ENCODE measurements at regions not wholly inside any gene's neighbourhood (a gene's known extent, or its start where the extent isn't known, plus 50 kb on each side); places are given as distances from the start of the nearest gene placed in this dataset.
"Not testable (repeated sequence)": the region's sequence is repeated elsewhere in the genome, so short reads cannot be mapped to it uniquely, and the experiment has no call there.

DNA sequence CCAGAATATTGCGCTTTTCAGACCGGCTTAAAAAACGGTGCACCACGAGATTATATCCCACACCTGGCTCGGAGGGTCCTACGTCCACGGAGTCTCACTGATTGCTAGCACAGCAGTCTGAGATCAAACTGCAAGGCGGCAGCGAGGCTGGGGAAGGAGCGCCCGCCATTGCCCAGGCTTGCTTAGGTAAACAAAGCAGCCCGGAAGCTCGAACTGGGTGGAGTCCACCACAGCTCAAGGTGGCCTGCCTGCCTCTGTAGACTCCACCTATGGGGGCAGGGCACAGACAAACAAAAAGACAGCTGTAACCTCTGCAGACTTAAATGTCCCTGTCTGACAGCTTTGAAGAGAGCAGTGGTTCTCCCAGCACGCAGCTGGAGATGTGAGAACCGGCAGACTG is 344.7 kb downstream of the RAP2B start:
- H3K4me1 ChIP-seq (ENCODE audit: insufficient read depth, low read length); H3K27me3 ChIP-seq (ENCODE audit: control insufficient read depth in 1 of 2, insufficient read depth in 2 of 2, low read length in 2 of 2); H3K4me3 ChIP-seq (ENCODE audit: low read depth in 1 of 2, low read length in 2 of 2); H3K9ac ChIP-seq (ENCODE audit: low read length); H3K27ac ChIP-seq (ENCODE audit: low read depth, low read length); H3K36me3 ChIP-seq (ENCODE audit: insufficient read depth, low read length); H3K9me3 ChIP-seq (ENCODE audit: low read length): not testable (repeated sequence)

DNA sequence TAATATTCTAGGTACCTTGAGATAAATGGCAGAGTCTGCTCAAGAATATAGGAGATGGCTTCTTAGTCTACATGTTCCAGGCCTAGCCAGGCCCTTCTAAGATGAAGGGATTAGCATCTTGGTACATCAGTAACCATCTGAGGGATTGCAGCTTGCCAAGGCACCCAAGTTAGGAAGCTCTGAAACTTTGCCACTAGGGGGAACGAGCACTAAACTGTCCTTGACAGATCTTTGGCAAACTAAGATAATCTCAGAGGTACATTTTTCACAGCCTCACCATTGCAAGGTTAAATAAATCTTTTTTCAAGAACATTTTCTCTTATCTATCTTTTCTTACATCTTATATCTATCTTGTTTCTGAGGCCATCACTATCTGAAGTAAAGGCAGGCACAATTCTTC is 351.2 kb downstream of the RAP2B start:
- Histone ChIP-seq H3K27me3 (ENCODE audit: control insufficient read depth in 1 of 2, insufficient read depth in 2 of 2, low read length in 2 of 2) (no peaks in the 10 kb centered on the region), H3K4me3 (ENCODE audit: low read depth in 1 of 2, low read length in 2 of 2) (no peak overlapping the region), H3K9me3 (ENCODE audit: low read length) (no peaks in the 10 kb centered on the region), H3K4me1 (ENCODE audit: insufficient read depth, low read length) (no peaks in the 10 kb centered on the region), H3K36me3 (ENCODE audit: insufficient read depth, low read length) (no peaks in the 10 kb centered on the region), H3K9ac (ENCODE audit: low read length) (no peak overlapping the region), H3K27ac (ENCODE audit: low read depth, low read length) (no peak overlapping the region)

DNA sequence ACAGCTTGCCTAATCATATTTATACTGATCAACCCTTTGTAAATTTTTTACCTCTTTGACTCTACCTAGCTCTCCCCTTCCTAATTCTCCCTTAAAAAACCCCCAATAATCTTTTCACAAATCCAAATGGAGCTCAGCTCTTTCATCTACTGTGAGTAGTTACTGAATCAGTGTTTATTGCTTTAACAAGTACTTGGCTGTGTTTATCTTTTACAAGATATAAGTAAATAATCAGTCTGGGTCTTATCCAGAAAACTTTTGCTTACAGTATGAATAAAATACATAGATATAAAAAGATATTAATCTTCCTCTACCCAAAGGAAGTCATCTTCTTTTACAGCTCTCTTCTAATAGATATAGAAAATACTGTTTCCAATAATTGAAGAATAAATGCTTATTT is 366.4 kb downstream of the RAP2B start:
- Histone ChIP-seq H3K27ac (ENCODE audit: low read depth, low read length) (no peak overlapping the region), H3K9ac (ENCODE audit: low read length) (no peak overlapping the region), H3K27me3 (ENCODE audit: control insufficient read depth in 1 of 2, insufficient read depth in 2 of 2, low read length in 2 of 2) (no peaks in the 10 kb centered on the region), H3K9me3 (ENCODE audit: low read length) (no peaks in the 10 kb centered on the region), H3K4me3 (ENCODE audit: low read depth in 1 of 2, low read length in 2 of 2) (no peak overlapping the region), H3K4me1 (ENCODE audit: insufficient read depth, low read length) (no peaks in the 10 kb centered on the region), H3K36me3 (ENCODE audit: insufficient read depth, low read length) (no peaks in the 10 kb centered on the region)

DNA sequence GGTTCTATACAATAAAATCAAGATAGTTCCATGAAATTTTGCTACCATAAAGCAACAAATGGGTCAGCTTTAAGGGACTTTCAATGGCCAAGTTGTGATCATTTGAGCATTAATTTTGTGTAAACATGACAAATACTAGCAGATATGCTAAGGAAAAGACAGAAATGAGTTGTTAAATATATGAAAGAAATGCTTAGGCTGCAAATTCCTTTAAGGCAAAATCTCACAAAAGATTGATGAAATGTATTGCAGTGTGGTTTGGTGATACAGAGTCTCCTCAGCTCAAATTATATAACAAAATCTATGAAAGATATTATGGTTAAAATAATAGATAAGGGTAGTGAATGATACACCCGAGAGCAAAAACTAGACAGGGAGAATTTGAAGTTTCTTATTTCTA is 377.2 kb downstream of the RAP2B start:
- Histone ChIP-seq H3K36me3 (ENCODE audit: insufficient read depth, low read length) (no peaks in the 10 kb centered on the region), H3K4me1 (ENCODE audit: insufficient read depth, low read length) (no peaks in the 10 kb centered on the region), H3K4me3 (ENCODE audit: low read depth in 1 of 2, low read length in 2 of 2) (no peak overlapping the region), H3K27me3 (ENCODE audit: control insufficient read depth in 1 of 2, insufficient read depth in 2 of 2, low read length in 2 of 2) (no peaks in the 10 kb centered on the region), H3K9ac (ENCODE audit: low read length) (no peak overlapping the region), H3K9me3 (ENCODE audit: low read length) (no peaks in the 10 kb centered on the region), H3K27ac (ENCODE audit: low read depth, low read length) (no peak overlapping the region)

DNA sequence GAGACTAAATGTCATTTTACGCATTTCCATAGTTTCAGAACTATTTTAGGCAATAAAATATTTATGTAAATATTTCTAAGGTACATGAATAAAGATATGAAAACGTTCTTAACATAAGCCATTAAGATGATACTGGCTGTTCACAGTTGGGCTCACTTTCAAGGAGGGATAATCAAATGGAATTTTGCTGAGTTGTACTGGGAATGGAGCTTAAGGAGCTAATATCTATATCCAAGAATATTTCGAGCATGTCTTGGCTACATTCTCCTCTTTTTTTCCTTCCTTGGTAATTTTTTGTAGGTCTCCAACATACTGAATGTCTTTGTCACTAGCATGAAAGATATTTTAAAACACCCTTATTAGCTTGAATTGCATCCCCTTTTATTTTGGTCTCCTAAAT is 383.4 kb downstream of the RAP2B start:
- H3K9me3 ChIP-seq (ENCODE audit: low read length) = no peaks in the 10 kb centered on the region
- H3K4me3 ChIP-seq (ENCODE audit: low read depth in 1 of 2, low read length in 2 of 2) = no peak overlapping the region
- H3K36me3 ChIP-seq (ENCODE audit: insufficient read depth, low read length) = no peaks in the 10 kb centered on the region
- H3K27ac ChIP-seq (ENCODE audit: low read depth, low read length) = no peak overlapping the region
- H3K4me1 ChIP-seq (ENCODE audit: insufficient read depth, low read length) = no peaks in the 10 kb centered on the region
- no peak overlapping the region for H3K9ac ChIP-seq (ENCODE audit: low read length)
- H3K27me3 ChIP-seq (ENCODE audit: control insufficient read depth in 1 of 2, insufficient read depth in 2 of 2, low read length in 2 of 2) = no peaks in the 10 kb centered on the region

DNA sequence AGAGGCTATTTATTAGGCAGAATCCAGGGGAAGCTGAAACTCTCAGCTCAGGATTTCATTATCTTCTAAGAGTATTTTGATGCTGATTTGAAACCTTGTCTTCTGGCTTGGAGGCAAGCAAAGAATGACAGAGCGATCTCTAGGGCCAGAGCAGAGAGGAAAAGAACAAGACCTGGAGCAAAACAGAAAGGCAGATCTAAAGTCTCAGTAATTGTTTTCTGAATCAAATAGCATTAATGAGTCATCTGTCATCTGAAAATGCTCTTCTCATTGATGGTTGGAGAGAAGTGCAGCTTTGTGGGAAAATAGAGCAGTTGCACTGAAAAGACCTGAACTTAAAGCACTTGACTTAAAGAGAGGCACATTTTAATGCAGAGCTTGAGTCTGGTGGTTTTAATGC is 385.9 kb downstream of the RAP2B start:
- Histone ChIP-seq H3K4me1 (ENCODE audit: insufficient read depth, low read length) (no peaks in the 10 kb centered on the region), H3K9ac (ENCODE audit: low read length) (no peak overlapping the region), H3K9me3 (ENCODE audit: low read length) (no peaks in the 10 kb centered on the region), H3K27me3 (ENCODE audit: control insufficient read depth in 1 of 2, insufficient read depth in 2 of 2, low read length in 2 of 2) (no peaks in the 10 kb centered on the region), H3K27ac (ENCODE audit: low read depth, low read length) (no peak overlapping the region), H3K36me3 (ENCODE audit: insufficient read depth, low read length) (no peaks in the 10 kb centered on the region), H3K4me3 (ENCODE audit: low read depth in 1 of 2, low read length in 2 of 2) (no peak overlapping the region)

DNA sequence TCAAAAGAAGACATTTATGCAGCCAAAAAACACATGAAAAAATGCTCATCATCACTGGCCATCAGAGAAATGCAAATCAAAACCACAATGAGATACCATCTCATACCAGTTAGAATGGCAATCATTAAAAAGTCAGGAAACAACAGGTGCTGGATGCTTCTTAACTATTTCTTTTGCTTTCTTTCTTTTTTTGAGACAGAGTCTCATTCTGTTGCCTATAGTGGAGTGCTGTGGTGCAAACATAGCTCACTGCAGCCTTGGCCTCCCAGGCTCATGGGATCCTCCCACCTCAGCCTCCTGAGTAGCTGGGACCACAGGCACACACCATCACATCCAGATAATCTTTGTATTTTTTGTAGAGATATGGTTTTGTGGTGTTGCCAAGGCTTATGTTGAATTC is 387.7 kb downstream of the RAP2B start:
- H3K9ac ChIP-seq (ENCODE audit: low read length); H3K4me3 ChIP-seq (ENCODE audit: low read depth in 1 of 2, low read length in 2 of 2); H3K27ac ChIP-seq (ENCODE audit: low read depth, low read length); H3K36me3 ChIP-seq (ENCODE audit: insufficient read depth, low read length); H3K9me3 ChIP-seq (ENCODE audit: low read length); H3K4me1 ChIP-seq (ENCODE audit: insufficient read depth, low read length); H3K27me3 ChIP-seq (ENCODE audit: control insufficient read depth in 1 of 2, insufficient read depth in 2 of 2, low read length in 2 of 2): not testable (repeated sequence)

DNA sequence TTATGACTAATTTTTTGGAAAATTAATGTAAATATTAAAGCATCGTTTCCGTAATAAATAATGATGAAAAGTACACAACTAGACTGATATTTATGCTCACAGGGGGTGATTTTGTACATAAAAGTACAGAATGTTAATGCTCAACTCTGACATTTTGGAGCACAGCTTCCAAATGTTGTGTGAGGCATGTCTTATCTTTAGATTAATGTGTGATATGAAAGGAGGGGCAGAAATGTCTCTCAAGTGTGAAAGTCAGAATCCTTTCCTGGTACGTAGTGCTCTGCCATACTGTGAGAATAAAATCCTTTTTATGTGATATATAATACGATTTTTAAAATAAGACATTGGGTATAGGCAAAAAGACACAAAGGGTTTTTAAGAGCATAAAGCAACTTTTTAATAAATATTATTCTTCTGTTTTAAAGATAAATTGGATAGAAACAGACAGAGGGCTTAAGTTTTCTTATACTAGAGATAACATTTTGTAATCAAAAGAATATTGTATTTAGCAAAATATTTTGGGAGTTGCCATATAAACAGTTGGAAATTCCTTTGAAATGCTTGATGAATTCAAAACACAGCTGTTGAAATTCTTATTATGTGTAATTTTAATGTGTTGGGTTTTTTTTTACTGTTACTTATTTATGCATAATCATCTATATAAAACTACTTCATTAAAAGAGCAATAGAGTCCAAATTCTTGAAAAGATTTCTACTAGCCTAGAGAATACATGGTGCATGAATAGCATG is 389.7 kb downstream of the RAP2B start:
- H3K9ac ChIP-seq (ENCODE audit: low read length) = no peak overlapping the region
- H3K36me3 ChIP-seq (ENCODE audit: insufficient read depth, low read length) = no peaks in the 10 kb centered on the region
- H3K27me3 ChIP-seq (ENCODE audit: control insufficient read depth in 1 of 2, insufficient read depth in 2 of 2, low read length in 2 of 2) = no peaks in the 10 kb centered on the region
- H3K9me3 ChIP-seq (ENCODE audit: low read length) = no peaks in the 10 kb centered on the region
- H3K27ac ChIP-seq (ENCODE audit: low read depth, low read length) = no peak overlapping the region
- H3K4me3 ChIP-seq (ENCODE audit: low read depth in 1 of 2, low read length in 2 of 2) = no peak overlapping the region
- H3K4me1 ChIP-seq (ENCODE audit: insufficient read depth, low read length) = no peaks in the 10 kb centered on the region

DNA sequence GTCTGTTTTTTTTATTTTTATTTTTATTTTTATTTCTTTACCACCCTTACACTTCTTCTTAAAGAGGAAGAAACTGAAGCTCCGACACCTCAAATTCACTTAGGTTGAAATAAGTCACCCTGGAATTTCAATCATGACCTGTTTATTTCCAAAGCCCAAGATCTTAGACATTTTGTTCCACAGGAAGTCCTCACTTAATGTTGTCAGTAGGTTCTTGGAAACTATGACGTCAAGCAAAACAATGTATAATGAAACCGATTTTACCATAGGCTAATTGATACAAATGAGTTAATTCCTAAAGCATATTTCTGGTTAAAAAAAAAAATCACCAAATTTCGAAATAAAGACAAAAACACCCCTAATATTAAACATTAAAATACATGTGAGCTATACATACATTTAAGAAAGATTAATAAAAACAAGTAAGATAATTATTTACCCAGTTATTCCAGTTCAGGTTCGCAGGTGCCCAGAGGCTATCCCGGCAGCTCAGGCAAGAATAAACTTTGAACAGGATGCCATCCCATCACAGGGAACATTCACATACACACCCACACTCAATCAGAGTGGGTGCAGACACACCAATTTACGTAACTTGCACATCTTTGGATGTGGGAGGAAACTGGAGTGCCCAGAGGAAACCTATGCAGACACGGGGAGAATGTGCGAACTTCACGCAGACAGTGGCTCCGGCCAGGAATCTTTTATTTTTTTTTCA is 391.0 kb downstream of the RAP2B start:
- Histone ChIP-seq H3K27me3 (ENCODE audit: control insufficient read depth in 1 of 2, insufficient read depth in 2 of 2, low read length in 2 of 2) (no peaks in the 10 kb centered on the region), H3K27ac (ENCODE audit: low read depth, low read length) (no peak overlapping the region), H3K4me3 (ENCODE audit: low read depth in 1 of 2, low read length in 2 of 2) (no peak overlapping the region), H3K9ac (ENCODE audit: low read length) (no peak overlapping the region), H3K36me3 (ENCODE audit: insufficient read depth, low read length) (no peaks in the 10 kb centered on the region), H3K9me3 (ENCODE audit: low read length) (no peaks in the 10 kb centered on the region), H3K4me1 (ENCODE audit: insufficient read depth, low read length) (no peaks in the 10 kb centered on the region)

DNA sequence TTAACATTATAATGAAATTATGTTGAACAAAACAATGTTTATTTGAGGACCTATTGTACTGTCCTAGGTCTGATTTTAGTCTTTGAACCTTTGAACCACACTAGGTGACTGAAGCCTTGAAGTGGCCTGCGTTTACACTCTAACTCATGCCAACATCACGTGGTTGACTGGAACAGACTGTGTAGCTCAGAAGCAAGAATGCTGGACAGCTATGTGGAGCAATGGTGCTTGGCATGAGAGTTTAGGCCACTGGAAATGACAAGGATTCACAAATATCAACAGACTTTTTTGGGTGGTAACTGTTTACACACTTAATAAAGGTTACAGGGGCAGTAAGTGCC is 391.5 kb downstream of the RAP2B start:
- Histone ChIP-seq H3K4me3 (ENCODE audit: low read depth in 1 of 2, low read length in 2 of 2) (no peak overlapping the region), H3K9me3 (ENCODE audit: low read length) (no peaks in the 10 kb centered on the region), H3K36me3 (ENCODE audit: insufficient read depth, low read length) (no peaks in the 10 kb centered on the region), H3K4me1 (ENCODE audit: insufficient read depth, low read length) (no peaks in the 10 kb centered on the region), H3K9ac (ENCODE audit: low read length) (no peak overlapping the region), H3K27ac (ENCODE audit: low read depth, low read length) (no peak overlapping the region), H3K27me3 (ENCODE audit: control insufficient read depth in 1 of 2, insufficient read depth in 2 of 2, low read length in 2 of 2) (no peaks in the 10 kb centered on the region)

DNA sequence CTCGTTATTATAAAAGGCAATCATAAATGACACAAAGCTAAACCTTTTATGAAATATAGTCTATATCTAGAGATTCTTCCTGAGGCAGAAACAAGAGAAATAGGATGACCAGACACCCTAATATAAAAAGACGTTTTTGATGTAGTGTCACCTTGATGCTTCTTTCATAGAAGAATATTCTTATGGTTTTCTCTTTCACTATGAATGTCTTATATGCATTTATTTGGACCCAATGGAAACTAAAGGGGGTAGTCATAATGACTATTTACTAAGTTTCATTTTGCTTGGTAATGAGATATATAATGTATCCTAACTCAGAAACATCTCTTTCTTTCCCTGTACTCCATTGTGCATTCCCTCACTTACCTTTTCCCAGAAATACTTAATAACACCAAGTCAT is 393.9 kb downstream of the RAP2B start:
- H3K27ac ChIP-seq (ENCODE audit: low read depth, low read length) = no peak overlapping the region

DNA sequence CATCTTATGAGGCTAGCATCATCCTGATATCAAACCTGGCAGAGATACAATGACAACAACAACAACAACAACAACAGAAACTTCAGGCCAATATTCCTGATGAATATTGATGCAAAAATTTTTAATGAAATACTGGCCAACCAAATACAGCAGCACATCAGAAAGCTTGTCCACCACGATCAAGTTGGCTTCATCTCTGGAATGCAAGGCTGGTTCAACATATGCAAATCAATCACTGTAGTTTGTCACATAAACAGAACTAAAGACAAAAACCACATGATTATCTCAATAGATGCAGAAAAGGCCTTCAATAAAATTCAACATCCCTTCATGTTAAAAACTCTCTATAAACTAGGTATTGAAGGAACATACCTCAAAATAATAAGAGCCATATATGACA is 397.3 kb downstream of the RAP2B start:
- H3K9me3 ChIP-seq (ENCODE audit: low read length); H3K36me3 ChIP-seq (ENCODE audit: insufficient read depth, low read length); H3K4me1 ChIP-seq (ENCODE audit: insufficient read depth, low read length); H3K9ac ChIP-seq (ENCODE audit: low read length); H3K27me3 ChIP-seq (ENCODE audit: control insufficient read depth in 1 of 2, insufficient read depth in 2 of 2, low read length in 2 of 2); H3K27ac ChIP-seq (ENCODE audit: low read depth, low read length); H3K4me3 ChIP-seq (ENCODE audit: low read depth in 1 of 2, low read length in 2 of 2): not testable (repeated sequence)

More for the DNA sequence above, 393.9 kb downstream of the RAP2B start:
- Histone ChIP-seq H3K36me3 (ENCODE audit: insufficient read depth, low read length) (no peaks in the 10 kb centered on the region), H3K9ac (ENCODE audit: low read length) (no peak overlapping the region), H3K9me3 (ENCODE audit: low read length) (no peaks in the 10 kb centered on the region), H3K4me3 (ENCODE audit: low read depth in 1 of 2, low read length in 2 of 2) (no peak overlapping the region), H3K27me3 (ENCODE audit: control insufficient read depth in 1 of 2, insufficient read depth in 2 of 2, low read length in 2 of 2) (no peaks in the 10 kb centered on the region), H3K4me1 (ENCODE audit: insufficient read depth, low read length) (no peaks in the 10 kb centered on the region)
